ENCODE measurements at regions not wholly inside any gene's neighbourhood (a gene's known extent, or its start where the extent isn't known, plus 50 kb on each side); places are given as distances from the start of the nearest gene placed in this dataset.
A peak's percentile ranks its signal among the peaks of the same experiment; 100 is the strongest.

- no peak overlapping the region for H3K4me3 ChIP-seq
- no peak overlapping the region for H3K9ac ChIP-seq (ENCODE audit: insufficient read depth in 1 of 2, low read length in 2 of 2)
- peaks cover 0 to 4% (median 0%) of the 10 kb centered on the region in 5 donors for H3K4me1 ChIP-seq (ENCODE audit: control insufficient read depth in 5 of 5, insufficient read depth in 5 of 5, low read length in 5 of 5)
- DNase-seq (no peak), ATAC-seq (ENCODE audit: insufficient read depth, low FRiP score) (no peak)
- H3K36me3 ChIP-seq (ENCODE audit: control insufficient read depth in 4 of 4, insufficient read depth in 4 of 4, low read length in 4 of 4), result no peaks in the 10 kb centered on the region
- peaks cover 0 to under 1% (median 0%) of the 10 kb centered on the region in 3 donors for H3K27me3 ChIP-seq (ENCODE audit: control insufficient read depth in 3 of 3, insufficient read depth in 3 of 3, low read length in 2 of 3)
- H3K9me3 ChIP-seq (ENCODE audit: control insufficient read depth in 4 of 4, insufficient read depth in 3 of 4, low read length in 3 of 4), result no peaks in the 10 kb centered on the region
- TF ChIP-seq CTCF (IDR thresholded peaks at IDR 0.05; ENCODE audit: control extremely low read depth, extremely low read depth), result no peak
- H3K27ac ChIP-seq (ENCODE audit: low read depth in 1 of 2, low read length in 1 of 2), result no peak overlapping the region
Observed at GRCh38 chr2:104650405-104650996, 203.4 kb upstream of the POU3F3 start.

GRCh38 chr2:104654811-104655210 is 199.1 kb upstream of the POU3F3 start:
- no peak overlapping the region for H3K4me3 ChIP-seq
- H3K27me3 ChIP-seq (ENCODE audit: control insufficient read depth in 3 of 3, insufficient read depth in 3 of 3, low read length in 2 of 3), result peaks cover 0 to 35% (median 25%) of the 10 kb centered on the region in 3 donors
- DNase-seq, result peak in 1 of 3 donors; percentile 76
- H3K36me3 ChIP-seq (ENCODE audit: control insufficient read depth in 4 of 4, insufficient read depth in 4 of 4, low read length in 4 of 4), result no peaks in the 10 kb centered on the region
- WGBS, 2 donors, result 56 to 72% methylated on average over 4 of the region's 4 CpGs
- H3K9ac ChIP-seq (ENCODE audit: insufficient read depth in 1 of 2, low read length in 2 of 2), result no peak overlapping the region
- no peak overlapping the region for H3K27ac ChIP-seq (ENCODE audit: low read depth in 1 of 2, low read length in 1 of 2)
- peaks cover 0 to 10% (median 9%) of the 10 kb centered on the region in 5 donors for H3K4me1 ChIP-seq (ENCODE audit: control insufficient read depth in 5 of 5, insufficient read depth in 5 of 5, low read length in 5 of 5)
- no peak for TF ChIP-seq CTCF (IDR thresholded peaks at IDR 0.05; ENCODE audit: control extremely low read depth, extremely low read depth)
- H3K9me3 ChIP-seq (ENCODE audit: control insufficient read depth in 4 of 4, insufficient read depth in 3 of 4, low read length in 3 of 4), result no peaks in the 10 kb centered on the region
- no peak for ATAC-seq (ENCODE audit: insufficient read depth, low FRiP score)

- TF ChIP-seq CTCF (IDR thresholded peaks at IDR 0.05; ENCODE audit: control extremely low read depth, extremely low read depth), result no peak
- H3K4me1 ChIP-seq (ENCODE audit: control insufficient read depth in 5 of 5, insufficient read depth in 5 of 5, low read length in 5 of 5), result peaks cover 0 to 10% (median 9%) of the 10 kb centered on the region in 5 donors
- H3K27me3 ChIP-seq (ENCODE audit: control insufficient read depth in 3 of 3, insufficient read depth in 3 of 3, low read length in 2 of 3), result peaks cover 0 to 44% (median 29%) of the 10 kb centered on the region in 3 donors
- H3K36me3 ChIP-seq (ENCODE audit: control insufficient read depth in 4 of 4, insufficient read depth in 4 of 4, low read length in 4 of 4), result no peaks in the 10 kb centered on the region
- no peaks in the 10 kb centered on the region for H3K9me3 ChIP-seq (ENCODE audit: control insufficient read depth in 4 of 4, insufficient read depth in 3 of 4, low read length in 3 of 4)
- H3K27ac ChIP-seq (ENCODE audit: low read depth in 1 of 2, low read length in 1 of 2), result peak overlapping the region in 1 of 2 donors; percentile 57
- no peak overlapping the region for H3K4me3 ChIP-seq
- 57 to 64% methylated on average over 20 of the region's 20 CpGs for WGBS, 2 donors
- ATAC-seq (ENCODE audit: insufficient read depth, low FRiP score) (no peak), DNase-seq (no peak)
- no peak overlapping the region for H3K9ac ChIP-seq (ENCODE audit: insufficient read depth in 1 of 2, low read length in 2 of 2)
Observed at GRCh38 chr2:104656571-104657163, 197.2 kb upstream of the POU3F3 start.
